HG02852 (cell line): ENCODE measurements at regions not wholly inside any gene's neighbourhood (a gene's known extent, or its start where the extent isn't known, plus 50 kb on each side); places are given as distances from the start of the nearest gene placed in this dataset.

Source experiments
- ATAC-seq: cut with Tn5 transposase; IDR thresholded peaks from one replicate; pipeline ENCODE4 v1.9.1; 2021; ENCODE audit warnings: mild to moderate bottlenecking, moderate library complexity; ENCODE audit not compliant: unreplicated experiment

DNA sequence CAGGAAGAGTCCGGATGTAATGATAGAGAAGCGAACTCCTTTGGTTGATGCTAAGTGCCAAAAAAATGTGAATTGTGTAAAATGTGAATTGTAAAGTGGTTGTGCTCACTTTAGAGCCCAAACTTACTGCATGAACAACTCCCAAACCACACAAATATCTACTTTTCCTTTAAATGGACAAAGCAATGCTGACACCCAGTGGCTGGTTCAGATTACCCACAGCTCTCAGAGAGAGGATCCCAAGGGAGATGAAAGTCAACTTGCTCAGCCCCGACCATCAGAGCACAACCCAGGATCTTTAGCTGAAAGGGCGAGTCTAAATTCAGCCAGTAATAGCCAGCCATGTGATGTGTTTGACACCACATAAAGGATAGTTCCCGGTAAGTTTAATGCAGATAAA is 133.7 kb downstream of the NMUR2 start:
- no peak for ATAC-seq

DNA sequence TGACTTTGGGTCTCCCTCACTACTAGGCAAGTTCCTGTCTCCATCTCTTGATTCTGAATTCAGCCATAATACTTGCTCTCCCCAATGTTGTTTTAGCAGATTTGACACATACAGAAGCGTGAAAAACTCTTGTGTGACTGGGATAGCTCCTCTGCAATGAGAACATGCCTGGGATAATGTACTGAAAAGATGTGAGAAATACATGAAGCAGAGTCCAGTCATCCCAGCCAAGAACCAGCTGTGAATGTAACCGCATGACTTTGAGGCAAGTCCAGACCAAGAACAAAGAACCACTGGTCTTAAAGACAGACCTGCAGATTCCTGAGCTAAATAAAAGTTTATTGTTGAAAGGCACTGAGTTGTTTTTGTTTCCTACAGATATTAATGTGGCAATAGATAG is 135.0 kb downstream of the NMUR2 start:
- no peak for ATAC-seq

DNA sequence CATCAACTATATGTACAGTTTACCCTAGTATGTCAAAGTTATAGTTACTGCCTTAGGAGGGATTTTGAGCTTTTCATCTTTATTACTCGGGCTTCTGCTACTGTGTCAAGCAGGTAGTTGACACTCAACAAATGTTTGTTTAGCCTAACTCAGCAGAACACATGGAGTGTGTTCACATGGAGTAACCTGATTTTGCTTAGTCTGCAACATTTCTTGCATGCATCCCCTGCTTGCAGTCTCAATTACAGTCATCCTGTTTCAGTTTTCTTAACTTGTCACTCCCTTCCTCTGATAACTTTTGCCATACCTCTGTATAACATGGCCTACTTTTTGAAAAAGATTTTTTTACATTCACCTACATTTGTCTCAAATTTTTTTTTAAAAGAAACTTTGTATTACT is 135.5 kb downstream of the NMUR2 start:
- ATAC-seq, result no peak

DNA sequence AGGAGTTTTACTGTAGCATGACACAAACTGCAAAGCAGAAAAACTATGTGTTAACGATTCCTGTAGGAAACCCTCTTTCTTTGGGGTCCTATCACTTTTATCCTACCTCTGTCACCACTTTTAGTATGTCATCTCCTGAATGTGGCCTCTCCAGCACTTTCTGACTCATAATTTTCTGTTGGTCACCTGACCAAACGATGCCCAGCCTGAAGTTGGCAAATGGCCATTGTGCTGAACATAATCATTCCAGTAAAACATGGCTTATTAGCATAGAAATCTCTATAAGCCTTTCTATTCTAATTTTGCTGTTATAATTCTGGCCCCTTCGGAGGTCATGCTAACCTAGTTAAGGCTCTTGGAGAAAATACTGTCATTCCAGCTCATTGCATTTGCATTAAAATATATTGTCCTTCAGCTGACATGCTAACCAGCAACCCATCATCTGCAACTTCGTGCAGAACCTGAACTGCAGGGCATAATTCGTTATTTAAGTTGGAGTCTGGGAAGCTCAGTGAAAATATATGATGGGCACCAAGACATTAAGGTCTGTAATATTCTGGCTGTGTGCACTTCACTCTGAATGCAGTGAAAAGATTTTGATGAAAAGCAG is 140.3 kb downstream of the NMUR2 start:
- no peak for ATAC-seq

DNA sequence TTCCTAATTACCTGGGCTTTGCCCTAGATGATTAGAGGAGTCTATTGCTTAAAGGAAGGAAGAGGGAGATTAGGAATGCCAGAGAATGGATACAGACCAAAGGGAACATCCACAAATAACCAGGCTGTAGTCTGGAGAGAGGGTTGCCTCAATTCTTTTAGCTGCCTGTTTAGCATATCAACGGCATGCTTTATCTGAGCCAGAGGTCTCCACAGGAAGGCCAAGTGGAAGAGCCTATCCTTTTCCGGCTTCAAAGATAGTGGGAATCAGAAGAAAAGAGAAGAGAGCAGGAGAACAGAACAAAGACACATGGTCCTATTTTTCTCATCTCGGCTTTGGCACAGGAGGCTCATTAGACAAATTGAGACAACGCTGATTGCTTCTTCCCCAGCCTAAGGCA is 142.4 kb downstream of the NMUR2 start:
- ATAC-seq, result no peak

DNA sequence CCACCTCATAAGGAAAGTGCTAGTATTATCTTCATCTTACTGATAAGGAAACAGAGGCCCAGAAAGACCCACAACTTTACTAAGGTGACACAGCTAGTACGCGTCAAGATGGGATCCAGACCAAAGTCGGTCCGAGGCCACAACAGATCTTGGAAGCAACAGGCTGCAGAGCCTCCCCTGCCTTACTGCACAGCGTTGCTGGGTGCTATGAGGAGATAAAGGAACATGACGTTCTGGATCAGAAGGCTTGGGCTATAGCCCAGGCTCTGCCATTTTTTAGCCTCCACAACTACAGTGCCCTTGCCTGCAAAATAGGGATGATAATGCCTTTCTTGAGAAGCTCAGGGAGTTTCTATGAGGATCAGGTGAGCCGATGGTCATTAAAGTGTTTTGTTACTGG is 144.1 kb downstream of the NMUR2 start:
- ATAC-seq, result no peak

DNA sequence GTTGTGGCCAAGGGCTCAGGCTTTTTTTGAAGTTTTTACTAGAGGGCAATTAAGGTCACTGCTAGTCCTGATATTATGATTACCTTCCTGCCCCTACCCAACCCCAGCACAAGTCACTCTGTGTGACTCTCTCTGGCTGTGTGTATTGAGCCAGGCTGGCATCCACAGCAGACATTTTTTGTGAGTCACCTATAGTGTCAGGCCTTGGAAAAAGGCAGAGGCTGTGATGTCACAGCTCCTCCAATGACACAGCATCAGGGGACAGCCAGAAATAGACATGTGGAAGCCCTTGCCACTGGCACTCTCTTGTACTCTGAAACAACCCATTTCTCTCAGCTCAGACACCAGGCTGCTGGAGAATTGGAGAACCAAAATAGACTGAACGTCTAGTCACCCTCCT is 145.4 kb downstream of the NMUR2 start:
- ATAC-seq, result no peak

DNA sequence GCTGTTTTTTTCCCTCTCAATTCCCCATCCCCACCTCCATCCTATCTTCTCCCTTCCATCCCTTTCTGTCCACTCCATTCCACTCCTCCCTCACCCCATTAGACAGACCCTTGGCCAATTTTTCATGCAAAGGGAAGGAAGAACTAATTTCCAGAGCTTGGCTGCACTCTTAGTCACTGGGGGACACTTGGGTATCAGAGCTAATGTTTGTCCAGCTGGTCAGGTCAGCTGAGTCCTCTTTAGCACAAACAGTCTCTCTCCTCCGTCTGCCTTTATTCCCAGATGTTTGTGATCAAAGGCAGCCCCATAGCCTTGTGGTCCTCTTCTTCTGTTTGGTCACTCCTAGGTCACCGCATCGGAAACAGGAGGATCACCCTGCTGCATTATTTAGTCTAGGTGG is 148.5 kb downstream of the NMUR2 start:
- ATAC-seq, result no peak

DNA sequence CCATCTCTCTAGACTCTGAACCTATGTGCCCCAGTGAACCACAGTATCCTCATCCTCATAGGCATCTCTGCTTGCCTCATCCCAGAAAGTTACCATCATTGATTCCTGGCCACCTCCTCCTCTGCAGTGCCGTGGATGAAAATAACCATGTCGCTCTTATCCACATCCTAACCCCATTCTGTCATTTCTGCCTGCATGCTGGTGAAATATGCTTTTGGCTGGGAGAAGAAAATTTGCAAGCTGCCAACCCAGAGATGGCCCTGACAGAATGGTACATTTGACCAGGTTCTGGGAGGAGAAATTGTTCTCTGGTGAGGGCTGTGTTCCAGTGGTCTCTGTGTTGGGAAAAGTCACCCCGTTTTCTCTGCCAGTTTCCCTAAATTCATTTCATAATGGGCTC is 149.7 kb downstream of the NMUR2 start:
- no peak for ATAC-seq

DNA sequence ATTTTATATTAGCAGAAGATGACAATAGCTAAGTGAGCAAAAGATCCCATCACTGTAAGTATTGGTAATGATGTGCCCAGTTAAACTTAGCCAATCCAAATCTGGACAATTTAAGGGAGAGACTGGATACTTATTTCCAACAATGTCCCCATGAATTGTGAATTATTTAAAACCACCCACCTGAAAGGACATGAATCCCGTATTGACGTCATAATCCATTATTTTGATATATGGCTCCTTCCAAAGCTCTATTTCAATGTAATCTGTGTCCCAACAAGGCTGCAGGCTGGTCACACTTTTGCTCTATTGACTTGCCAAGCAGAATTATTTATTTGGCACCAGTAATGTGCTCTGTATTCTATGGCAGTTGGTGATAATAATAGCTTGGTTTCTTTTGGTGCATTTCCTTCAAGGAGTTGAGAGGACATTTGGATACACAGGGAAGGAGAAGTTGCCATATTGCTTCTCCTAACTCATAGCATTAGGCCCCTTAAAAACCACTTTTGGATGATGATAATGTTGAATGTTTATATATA is 157.2 kb downstream of the NMUR2 start:
- no peak for ATAC-seq

DNA sequence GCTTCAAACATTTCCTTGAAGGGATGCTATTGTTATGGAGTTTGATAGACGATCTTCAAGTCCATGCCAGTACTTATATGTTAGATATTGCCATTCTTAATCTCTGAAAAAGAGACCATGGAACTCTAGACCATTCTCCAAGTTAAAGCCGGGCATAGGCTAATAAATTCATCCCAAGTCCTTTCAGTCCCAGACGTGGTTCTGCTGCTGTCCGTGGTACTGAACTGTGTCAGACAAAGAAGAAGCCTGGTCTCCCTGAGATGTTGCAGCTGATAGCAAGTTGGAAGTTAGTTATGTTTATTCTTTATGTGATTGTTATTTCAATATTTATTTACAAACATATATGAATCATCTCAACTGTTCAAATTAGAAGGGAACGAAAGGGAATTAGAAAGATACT is 158.7 kb downstream of the NMUR2 start:
- no peak for ATAC-seq

DNA sequence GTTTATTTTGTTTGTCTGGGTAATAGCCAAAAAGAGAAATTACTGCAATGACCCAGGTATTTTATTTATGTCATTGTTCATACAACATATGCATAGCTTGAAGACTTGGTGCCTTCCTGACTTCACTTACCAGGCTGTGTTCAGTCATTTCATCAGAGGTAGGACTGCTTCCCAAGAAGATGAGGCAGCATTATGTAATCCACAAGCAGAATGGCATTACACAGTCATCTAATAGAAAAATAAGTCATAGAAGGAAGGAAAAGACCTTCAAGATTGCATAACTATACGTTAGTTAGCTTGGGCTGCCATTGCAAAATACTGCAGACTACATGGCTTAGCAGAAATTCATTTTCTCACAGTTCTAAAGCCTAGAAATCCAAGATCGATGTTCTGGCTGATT is 167.5 kb downstream of the NMUR2 start:
- no peak for ATAC-seq

DNA sequence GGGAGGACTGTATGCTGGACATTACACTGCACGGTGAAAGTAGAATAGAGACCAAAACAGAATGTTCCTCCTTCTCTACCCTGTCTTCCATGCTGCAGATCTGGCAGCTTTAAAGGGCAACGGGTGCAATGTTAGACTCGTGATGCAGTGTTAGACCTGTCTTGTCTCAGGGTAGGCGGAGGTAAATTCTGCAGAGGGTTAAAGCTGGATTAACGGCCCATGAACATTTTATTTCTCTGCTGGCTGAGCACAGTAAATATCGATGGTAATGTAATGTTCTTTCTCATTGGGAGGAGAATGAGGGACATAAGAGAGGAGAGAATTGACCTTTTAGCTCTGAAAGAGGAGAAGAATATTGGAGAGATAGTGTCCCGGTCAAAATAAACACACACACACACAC is 178.9 kb downstream of the NMUR2 start:
- ATAC-seq, result no peak

DNA sequence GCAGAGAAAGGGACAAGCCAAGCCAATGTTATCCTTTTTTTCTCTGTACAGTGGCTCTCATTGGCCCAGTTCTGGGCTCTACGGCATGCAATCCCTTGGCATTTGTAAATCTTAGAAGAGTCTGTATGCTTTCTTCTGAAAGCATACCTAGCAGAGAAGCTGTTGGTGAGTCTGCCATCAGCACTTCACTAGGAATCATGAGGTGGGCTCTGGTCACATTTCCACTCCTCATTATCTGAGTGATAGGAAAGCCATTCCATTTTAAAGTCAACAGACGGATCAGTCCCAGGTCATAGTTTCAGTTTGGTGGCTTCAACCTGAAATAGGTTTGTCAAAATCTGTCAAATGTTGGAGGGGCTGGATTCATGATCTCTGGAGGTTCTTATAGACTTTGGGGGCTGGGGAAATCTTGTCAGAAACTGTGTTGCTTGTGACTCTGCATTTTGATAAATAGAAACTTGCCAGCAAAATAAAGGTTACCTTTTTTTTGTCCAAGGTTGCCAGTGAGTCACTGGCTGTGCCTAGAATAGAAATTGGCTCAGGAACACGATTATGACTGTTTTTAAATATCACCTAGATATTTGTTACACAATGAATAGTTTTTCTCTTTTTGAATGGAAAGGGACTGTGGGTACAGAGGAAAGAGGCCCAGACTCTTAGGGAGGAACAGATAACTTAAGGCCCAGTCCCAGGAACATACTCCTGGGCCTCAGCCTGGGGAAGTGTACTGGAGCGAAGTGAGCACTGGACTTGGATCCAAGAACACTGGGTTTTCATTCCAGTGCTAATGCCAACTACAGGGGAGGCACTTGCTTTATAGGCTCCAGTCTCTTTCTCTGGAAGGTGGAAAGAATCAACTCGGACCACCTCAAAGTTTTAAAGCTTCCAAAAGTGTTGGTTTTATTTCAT is 183.1 kb downstream of the NMUR2 start:
- no peak for ATAC-seq

DNA sequence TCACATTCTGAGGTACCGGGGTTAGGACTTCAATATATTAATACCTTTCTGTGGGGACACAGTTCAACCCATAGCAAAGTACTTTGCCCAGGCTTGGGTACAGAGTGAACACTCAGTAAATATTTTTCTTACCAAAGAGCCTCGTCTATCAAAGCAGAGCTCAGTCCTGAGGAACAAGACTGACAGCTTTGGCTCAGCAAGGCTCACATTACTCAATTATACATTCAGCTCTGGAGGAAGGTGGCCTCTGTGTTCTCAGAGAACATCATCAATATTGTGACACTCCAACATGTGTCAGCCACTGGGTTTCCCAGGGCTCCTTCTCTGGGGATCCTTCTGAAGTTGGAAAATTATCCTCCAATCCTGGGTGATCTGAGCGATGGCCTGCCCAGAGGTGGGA is 186.4 kb downstream of the NMUR2 start:
- ATAC-seq, result no peak

DNA sequence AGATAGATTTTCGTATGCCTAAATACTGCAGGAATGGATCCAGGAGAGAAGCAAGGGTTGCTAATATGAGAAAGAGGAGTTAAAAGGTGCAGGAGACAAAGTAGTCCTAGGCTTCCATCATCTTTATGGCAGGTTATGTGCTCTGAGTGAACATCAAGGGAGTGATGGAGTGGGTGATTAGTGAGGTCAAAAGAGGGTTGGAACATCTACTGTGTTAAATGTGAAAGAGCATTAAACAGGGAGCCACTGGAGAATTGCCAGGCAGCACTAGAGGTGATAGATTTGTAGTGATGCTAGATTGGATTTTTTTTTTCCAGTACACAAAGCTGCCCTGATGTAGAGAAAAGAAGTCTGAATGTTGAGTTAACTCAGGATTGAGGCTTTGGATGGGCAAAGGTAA is 199.3 kb downstream of the NMUR2 start:
- ATAC-seq, result no peak

DNA sequence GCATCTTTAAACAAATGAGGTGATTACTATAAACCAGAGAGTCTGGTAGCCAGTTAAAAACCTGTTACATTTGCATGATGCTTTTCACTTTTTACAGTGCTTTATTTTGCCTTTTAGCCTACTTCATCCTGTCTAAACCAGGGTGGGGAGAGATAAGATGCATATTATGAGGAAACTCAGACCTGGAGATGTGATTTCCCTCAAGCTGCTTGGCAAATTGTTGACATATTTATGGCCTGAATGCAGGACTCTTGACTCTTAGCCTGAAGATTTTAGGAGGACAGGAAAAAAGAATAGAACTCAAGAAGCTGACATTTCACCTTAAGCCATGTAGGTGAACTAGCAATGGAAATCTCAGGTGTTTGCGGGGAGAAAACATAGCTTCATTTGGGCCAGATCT is 202.8 kb downstream of the NMUR2 start:
- no peak for ATAC-seq

DNA sequence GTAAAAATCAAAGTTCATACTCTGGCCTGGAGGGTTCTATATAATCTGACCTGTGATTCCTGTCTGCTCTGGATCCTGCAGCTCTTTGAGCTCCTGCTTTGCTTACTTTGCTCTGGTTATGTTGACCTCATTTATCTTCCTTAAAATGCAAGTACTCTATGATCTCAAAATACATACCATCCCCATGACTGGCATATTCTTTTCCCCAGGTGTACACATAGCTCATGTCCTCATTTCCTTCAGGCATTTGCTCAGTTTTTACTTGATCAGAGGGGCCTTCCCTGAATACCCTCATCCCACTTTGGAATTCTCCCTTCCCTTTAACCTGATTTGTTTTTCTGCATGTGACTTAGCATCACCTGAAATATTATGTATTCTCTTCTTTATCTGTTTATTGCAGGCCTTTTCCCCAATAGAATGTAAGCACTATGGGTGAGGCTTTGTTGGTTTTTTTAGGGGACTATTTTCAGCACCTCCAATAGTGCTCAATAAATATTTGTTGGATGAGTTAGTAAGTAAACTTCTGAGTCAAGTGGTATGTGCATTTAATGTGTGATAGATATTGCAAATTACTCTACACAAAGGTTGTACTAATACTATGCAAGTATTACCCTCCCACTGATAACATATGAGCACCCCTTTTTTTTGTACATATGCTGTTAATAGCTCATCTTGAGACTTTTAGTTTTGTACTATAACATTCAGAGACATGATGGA is 211.5 kb downstream of the NMUR2 start:
- no peak for ATAC-seq

DNA sequence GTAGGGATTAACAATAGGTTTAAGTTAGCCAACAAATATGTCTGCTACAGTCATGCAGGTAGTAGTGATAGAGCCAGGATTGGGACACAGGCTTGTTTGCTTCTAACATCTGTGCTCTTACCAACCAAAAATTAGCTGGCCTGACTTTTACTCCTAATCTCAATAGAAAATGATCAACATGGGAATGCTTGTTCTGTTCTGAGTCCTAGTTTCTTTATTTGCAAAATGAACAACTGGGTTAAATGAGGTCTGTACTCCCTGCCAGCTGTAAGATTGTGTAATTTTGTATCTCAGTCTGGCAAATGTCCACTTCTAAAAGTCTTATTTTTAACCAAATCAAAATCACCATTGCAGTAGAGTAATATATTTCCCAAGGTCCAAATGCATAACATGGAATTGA is 216.8 kb downstream of the NMUR2 start:
- no peak for ATAC-seq

DNA sequence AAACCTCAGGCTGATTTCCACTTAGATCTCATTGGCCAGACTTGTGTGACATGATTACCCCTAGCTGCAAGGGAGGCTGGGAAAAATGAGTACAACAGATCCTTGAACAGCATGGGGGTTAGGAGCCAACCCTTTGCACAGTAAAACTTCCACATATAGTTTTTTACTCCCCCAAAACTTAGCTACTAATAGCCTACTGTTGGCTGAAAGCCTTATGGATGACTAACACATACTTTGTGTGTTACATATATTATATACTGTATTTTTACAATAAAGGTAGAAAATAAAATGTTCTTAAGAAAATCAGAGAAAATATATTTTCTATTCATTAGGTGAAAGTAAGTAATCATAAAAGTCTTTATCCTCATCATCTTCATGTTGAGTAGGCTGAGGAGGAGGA is 217.4 kb downstream of the NMUR2 start:
- no peak for ATAC-seq

DNA sequence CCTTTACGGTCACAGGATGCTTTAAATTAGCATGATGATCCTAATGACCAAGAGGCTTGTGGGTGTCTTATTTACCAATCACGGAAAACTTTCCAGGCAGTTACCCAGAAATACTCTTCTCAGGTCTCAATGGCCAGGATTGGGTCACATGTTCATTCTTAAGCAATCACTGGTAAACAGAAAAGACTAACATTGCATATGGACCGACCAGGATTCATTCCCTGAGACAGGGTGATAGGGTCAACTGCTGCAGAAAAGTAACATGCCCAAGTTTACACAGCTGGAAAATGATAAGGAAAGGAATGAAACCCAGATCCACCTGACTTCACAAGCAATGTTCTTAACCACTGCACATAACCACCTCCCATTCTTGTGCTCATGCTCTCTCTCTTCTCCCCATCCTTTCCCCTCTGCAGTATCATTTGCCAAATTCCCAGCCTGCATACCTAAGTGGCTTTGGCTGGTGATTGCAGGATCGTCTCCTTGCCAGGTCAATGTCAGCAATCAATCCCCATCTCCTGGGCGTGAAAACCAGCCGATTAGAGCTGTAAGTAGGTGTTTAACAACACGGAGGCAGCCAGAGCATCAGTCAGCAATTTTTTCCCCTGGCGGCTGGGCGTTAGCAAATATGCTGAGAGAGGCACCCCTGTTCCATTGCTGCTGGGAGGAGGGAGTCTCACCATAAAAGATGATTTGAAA is 219.4 kb downstream of the NMUR2 start:
- no peak for ATAC-seq
